K562 (cell line): ENCODE measurements at regions not wholly inside any gene's neighbourhood (a gene's known extent, or its start where the extent isn't known, plus 50 kb on each side); places are given as distances from the start of the nearest gene placed in this dataset.

ENCODE experiments used
- ATAC-seq: fragments of 200-7000 bp; cut with Tn5 transposase; 3 replicates; pipeline ENCODE4 v1.9.1; 2020; ENCODE audit warnings: moderate library complexity
- BruUV-seq: library from RNA; stranded (reverse); fragments of 400-500 nt; replicated peaks from 2 replicates; lab custom pipeline; 2021; lab: Mats Ljungman, UMichigan
- CTCF ChIA-PET: fragments of 300-600 bp; formaldehyde crosslinking; extraction: SDS; loops from one replicate; lab custom pipeline; 2021; ENCODE audit warnings: low intra/inter-chr PET ratio; lab: Yijun Ruan, JAX
- POLR2A ChIA-PET: fragments of 300-600, 350-650 bp; sonication (Branson Sonifier 250); formaldehyde crosslinking; extraction: SDS; loops from one replicate; lab custom pipeline; 2021; ENCODE audit warnings: antibody characterized with exemption, inconsistent platforms; lab: Yijun Ruan, JAX
- DNase-seq, 4 experiments: peaks; one replicate each; pipeline versions ENCODE4 v3.0.0 to v3.0.0-alpha.2; 2011 to 2018; ENCODE audit warnings: low spot score in 3 of 4, mixed read lengths in 3 of 4; ENCODE audit errors: extremely low read depth in 1 of 4
- FAIRE-seq: peaks from 2 replicates; lab custom pipeline; 2011; peaks lifted over from hg19 to GRCh38; lab: Jason Lieb, UNC
- H2AFZ ChIP-seq: 2 replicates; pipeline ENCODE4 v1.6.0; 2011; ENCODE audit warnings: low read depth, low read length, control low read depth, inconsistent platforms
- H3K27ac ChIP-seq: fragments of 200-600 bp; 3 replicates; pipeline ENCODE4 v1.8.0; 2011; ENCODE audit warnings: low read depth, mild to moderate bottlenecking, control low read depth, inconsistent platforms, low read length, moderate library complexity, mixed read lengths; ENCODE audit errors: extremely low read depth
- H3K27me3 ChIP-seq, 2 experiments: fragments of 300-600 bp in 1 of 2; 2 replicates in 1 of 2; 3 replicates in 1 of 2; pipeline versions ENCODE4 v1.6.0 to v1.8.0; 2011; ENCODE audit warnings: inconsistent platforms in 2 of 2, low read length in 2 of 2, mild to moderate bottlenecking in 1 of 2, mixed read lengths in 1 of 2, moderate library complexity in 1 of 2; ENCODE audit not compliant: control insufficient read depth in 2 of 2, insufficient read depth in 2 of 2
- H3K36me3 ChIP-seq: fragments of 300-600 bp; 3 replicates; pipeline ENCODE4 v1.8.0; 2011; ENCODE audit warnings: mild to moderate bottlenecking, low read length, inconsistent platforms; ENCODE audit not compliant: control insufficient read depth, insufficient read depth
- H3K4me1 ChIP-seq, 2 experiments: fragments of 200-600 bp in 1 of 2; replicated peaks in 1 of 2; 2 replicates in 1 of 2; 3 replicates in 1 of 2; pipeline versions ENCODE4 v1.5.1 to v1.8.0; 2011; ENCODE audit warnings: inconsistent platforms in 2 of 2, low read length in 2 of 2, mild to moderate bottlenecking in 1 of 2, mixed read lengths in 1 of 2, moderate library complexity in 1 of 2; ENCODE audit not compliant: control insufficient read depth in 2 of 2, insufficient read depth in 2 of 2
- H3K4me2 ChIP-seq: 2 replicates; pipeline ENCODE4 v1.6.1; 2011; ENCODE audit warnings: low read length, control low read depth, inconsistent platforms, mixed read lengths; ENCODE audit not compliant: insufficient read depth
- H3K4me3 ChIP-seq: fragments of 200-600 bp; sonication (generic), shearing (Covaris generic); 2 replicates; pipeline ENCODE4 v1.5.1; 2016; ENCODE audit warnings: control low read depth, inconsistent platforms
- H3K79me2 ChIP-seq: fragments of 200-600 bp; 3 replicates; pipeline ENCODE4 v1.8.0; 2011; ENCODE audit warnings: low read length, inconsistent platforms; ENCODE audit not compliant: control insufficient read depth, insufficient read depth
- H3K9ac ChIP-seq, 2 experiments: 2 replicates each; pipeline versions ENCODE4 v1.6.0 to v1.6.1; 2011; ENCODE audit warnings: low read depth in 2 of 2, low read length in 2 of 2, control low read depth in 1 of 2, inconsistent platforms in 1 of 2, mild to moderate bottlenecking in 1 of 2, mixed read lengths in 1 of 2; ENCODE audit not compliant: insufficient read depth in 1 of 2
- H3K9me1 ChIP-seq: one replicate; pipeline ENCODE4 v1.6.0; 2011; ENCODE audit warnings: inconsistent platforms, mild to moderate bottlenecking, low read length, moderate library complexity; ENCODE audit not compliant: control insufficient read depth, insufficient read depth
- H3K9me3 ChIP-seq: replicated peaks from 2 replicates; pipeline ENCODE4 v1.5.1; 2011; ENCODE audit warnings: low read depth, low read length, inconsistent platforms; ENCODE audit not compliant: control insufficient read depth, insufficient read depth
- H4K20me1 ChIP-seq: replicated peaks from 2 replicates; pipeline ENCODE4 v1.6.1; 2011; ENCODE audit warnings: low read length, inconsistent platforms, mixed read lengths; ENCODE audit not compliant: control insufficient read depth, insufficient read depth
- ATF3 ChIP-seq, 2 experiments: fragments of 450-650 bp in 1 of 2; sonication (generic) in 1 of 2; formaldehyde crosslinking in 1 of 2; IDR thresholded peaks in 1 of 2; conservative IDR thresholded peaks in 1 of 2; 2 replicates each; pipeline versions ENCODE4 v1.6.1 to v1.8.1; 2016 to 2023; ENCODE audit warnings: mild to moderate bottlenecking in 2 of 2, moderate library complexity in 2 of 2, inconsistent platforms in 1 of 2, missing genetic modification reagents in 1 of 2
- BACH1 ChIP-seq: fragments of 200-800 bp; sonication (Bioruptor generic); IDR thresholded peaks from 2 replicates; pipeline ENCODE4 v1.6.1; 2016; ENCODE audit warnings: missing genetic modification characterization, missing compliant biosample characterization
- DLX4 ChIP-seq: fragments of 250-450 bp; sonication (Bioruptor Pico); IDR thresholded peaks from 2 replicates; pipeline ENCODE4 v1.6.1; 2021; ENCODE audit warnings: mild to moderate bottlenecking
- GMEB1 ChIP-seq: fragments of 250-450 bp; sonication (Bioruptor Pico); IDR thresholded peaks from 2 replicates; pipeline ENCODE4 v1.4.0; 2020; ENCODE audit warnings: mild to moderate bottlenecking
- PCBP1 ChIP-seq: fragments of 200-400 bp; formaldehyde crosslinking; IDR thresholded peaks from 2 replicates; pipeline ENCODE4 v1.6.1; 2018; ENCODE audit warnings: mild to moderate bottlenecking, low read depth, low read length; ENCODE audit not compliant: poor library complexity, severe bottlenecking
- PHTF2 ChIP-seq: fragments of 250-450 bp; sonication (Bioruptor Pico); IDR thresholded peaks from 2 replicates; pipeline ENCODE4 v1.5.0; 2021; ENCODE audit warnings: mild to moderate bottlenecking
- SAFB ChIP-seq: fragments of 200-400 bp; formaldehyde crosslinking; IDR thresholded peaks from 2 replicates; pipeline ENCODE4 v1.6.1; 2017; ENCODE audit warnings: low read depth, low read length, borderline replicate concordance
- SNIP1 ChIP-seq: fragments of 450-650 bp; IDR thresholded peaks from 2 replicates; pipeline ENCODE4 v1.7.1; 2017; ENCODE audit warnings: low read depth, mild to moderate bottlenecking
- SP2 ChIP-seq: IDR thresholded peaks from 2 replicates; pipeline ENCODE4 v1.6.1; 2011; ENCODE audit warnings: mild to moderate bottlenecking, low read depth, low read length, moderate library complexity; ENCODE audit not compliant: poor library complexity, severe bottlenecking; ENCODE audit errors: extremely low read depth
- U2AF1 ChIP-seq: fragments of 200-400 bp; formaldehyde crosslinking; optimal IDR thresholded peaks from 2 replicates; pipeline ENCODE3; 2017; ENCODE audit warnings: mild to moderate bottlenecking, low read depth, low read length, moderate library complexity
- ZBED1 ChIP-seq: IDR thresholded peaks from 2 replicates; pipeline ENCODE4 v1.6.1; 2014
- ZNF274 ChIP-seq: IDR thresholded peaks from 2 replicates; pipeline ENCODE4 v1.6.1; 2011; ENCODE audit warnings: low read depth, mild to moderate bottlenecking, low read length, moderate library complexity, borderline replicate concordance
- WGBS: fragments of 100-300 bp; shearing (Covaris generic); methylation state at CpG from one replicate; pipeline ENCODE4 v1.1.6; 2016; ENCODE audit warnings: low coverage, mixed read lengths; ENCODE audit not compliant: insufficient coverage; ENCODE audit errors: missing lambda C conversion rate; 5-methylcytosine and 5-hydroxymethylcytosine counted together
- in situ Hi-C: fragments of 300-500 bp; cut with MboI; formaldehyde crosslinking; loops from 4 replicates; pipeline ENCODE4 v1.15.0; 2018; ENCODE audit warnings: inconsistent platforms, mixed read lengths
- intact Hi-C: fragments of 100-400 bp; cut with micrococcal nuclease; formaldehyde crosslinking; loops from 2 replicates; pipeline ENCODE4 v1.14.2; 2022

- Histone ChIP-seq H3K36me3 (no peaks in the 10 kb centered on the region), H3K27ac (no peak overlapping the region), H3K9me3 (no peaks in the 10 kb centered on the region; the same call in 1 of the 2 replicates), H3K27me3 (no peaks in the 10 kb centered on the region), H3K79me2 (no peaks in the 10 kb centered on the region), H3K4me2 (no peak overlapping the region), H3K9me1 (no peaks in the 10 kb centered on the region), H3K4me3 (no peak overlapping the region), H3K4me1 (no peaks in the 10 kb centered on the region), H2AFZ (no peak overlapping the region), H3K9ac (no peak overlapping the region), H4K20me1 (no peaks in the 10 kb centered on the region)
- WGBS: under 1% methylated on average over 7 of the region's 7 CpGs
- CTCF ChIA-PET: no interaction called here
- in situ Hi-C loops (no loop called here), intact Hi-C loops (no loop called here)
- no peak for FAIRE-seq
- DNase-seq: no peak
- no peak for ATAC-seq
- TF ChIP-seq PCBP1 (no peak), DLX4 (CRISPR knock-in tag) (no peak), GMEB1 (CRISPR knock-in tag) (no peak), ATF3 (IDR thresholded peaks at IDR 0.05) (no peak), ATF3 (CRISPR knock-in tag; conservative IDR thresholded peaks at IDR 0.05) (no peak), ZBED1 (no peak), U2AF1 (no peak), SAFB (no peak), PHTF2 (no peak), SP2 (no peak), BACH1 (tag) (no peak), SNIP1 (no peak), ZNF274 (no peak)
- no TSS peak for BruUV-seq
- POLR2A ChIA-PET: interaction anchor here (0.5 kb wide), 1 partner anchor 608 kb away, joined by 3 read pairs; no protein-coding TSS in a partner anchor
Measured at GRCh38 chr6:156146891-156147290, 630.3 kb upstream of the ARID1B start.
